HCT116 (cell line): ENCODE measurements at regions not wholly inside any gene's neighbourhood (a gene's known extent, or its start where the extent isn't known, plus 50 kb on each side); places are given as distances from the start of the nearest gene placed in this dataset.

Experiments used
- CEBPB ChIP-seq: IDR thresholded peaks from 2 replicates; pipeline ENCODE4 v1.6.1; 2012; ENCODE audit warnings: low read depth
- EZH2phosphoT487 ChIP-seq: fragments of 200-600 bp; IDR thresholded peaks from 2 replicates; pipeline ENCODE4 v1.6.1; 2018; ENCODE audit warnings: antibody characterized with exemption, borderline replicate concordance
- POLR2A ChIP-seq: IDR thresholded peaks from 2 replicates; pipeline ENCODE4 v1.7.0; 2011; ENCODE audit warnings: borderline replicate concordance; ENCODE audit not compliant: insufficient read depth, insufficient read length; ENCODE audit errors: extremely low read depth
- ZFX ChIP-seq: fragments of 450-650 bp; IDR thresholded peaks from 2 replicates; pipeline ENCODE4 v1.6.1; 2017
- ZNF274 ChIP-seq: fragments of 200-500 bp; sonication (Bioruptor generic); IDR thresholded peaks from 2 replicates; pipeline ENCODE4 v1.6.1; 2014; ENCODE audit warnings: mild to moderate bottlenecking, low read depth, low read length, inconsistent platforms
- TF ChIP-seq, protein P1 (sequence below), 3 experiments: fragments of 200-600 bp in 1 of 3; sonication (generic) in 1 of 3; IDR thresholded peaks in 2 of 3; conservative IDR thresholded peaks in 1 of 3; 2 replicates each; pipeline ENCODE4 v1.5.1; 2012 to 2017; ENCODE audit warnings: low read depth in 2 of 3, low read length in 2 of 3, antibody characterized with exemption in 1 of 3, borderline replicate concordance in 1 of 3, control low read depth in 1 of 3, mild to moderate bottlenecking in 1 of 3, mixed read lengths in 1 of 3, mixed run types in 1 of 3, moderate library complexity in 1 of 3; ENCODE audit not compliant: insufficient read depth in 1 of 3

DNA sequence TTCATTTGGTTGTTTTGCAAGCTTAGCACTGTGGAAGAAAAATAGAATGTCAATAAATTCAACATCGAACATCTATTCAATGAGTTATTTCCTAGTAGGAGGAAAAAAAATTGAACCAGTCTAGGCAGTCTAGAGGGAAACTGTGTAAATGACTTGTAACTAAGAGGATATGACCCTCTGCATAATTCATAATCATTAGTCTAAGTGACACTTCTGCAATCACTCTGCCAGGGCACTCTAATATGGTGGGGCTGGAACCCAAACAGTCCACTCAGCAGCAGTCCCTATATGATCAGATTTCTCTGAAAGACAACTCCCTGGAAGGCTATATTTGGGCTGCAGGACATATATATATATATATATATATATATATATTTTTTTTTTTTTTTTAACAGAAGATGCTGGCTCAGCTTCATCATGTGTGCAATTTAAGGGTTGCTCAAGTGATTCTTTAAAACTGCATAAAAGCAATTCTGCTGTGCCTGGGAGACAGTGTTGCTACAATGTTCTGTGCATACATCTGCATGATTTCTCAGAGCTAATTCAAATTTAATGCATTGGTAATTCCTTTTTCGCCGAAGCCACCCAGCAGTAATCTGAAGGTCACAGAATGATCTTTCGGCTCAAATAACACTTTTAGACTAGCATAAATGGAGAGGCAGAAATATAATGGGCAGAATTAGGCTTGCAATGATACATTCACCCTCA lies 482.1 kb upstream of the ZNF608 start:
- TF ChIP-seq ZNF274, result no peak
- TF ChIP-seq, protein P1, sequence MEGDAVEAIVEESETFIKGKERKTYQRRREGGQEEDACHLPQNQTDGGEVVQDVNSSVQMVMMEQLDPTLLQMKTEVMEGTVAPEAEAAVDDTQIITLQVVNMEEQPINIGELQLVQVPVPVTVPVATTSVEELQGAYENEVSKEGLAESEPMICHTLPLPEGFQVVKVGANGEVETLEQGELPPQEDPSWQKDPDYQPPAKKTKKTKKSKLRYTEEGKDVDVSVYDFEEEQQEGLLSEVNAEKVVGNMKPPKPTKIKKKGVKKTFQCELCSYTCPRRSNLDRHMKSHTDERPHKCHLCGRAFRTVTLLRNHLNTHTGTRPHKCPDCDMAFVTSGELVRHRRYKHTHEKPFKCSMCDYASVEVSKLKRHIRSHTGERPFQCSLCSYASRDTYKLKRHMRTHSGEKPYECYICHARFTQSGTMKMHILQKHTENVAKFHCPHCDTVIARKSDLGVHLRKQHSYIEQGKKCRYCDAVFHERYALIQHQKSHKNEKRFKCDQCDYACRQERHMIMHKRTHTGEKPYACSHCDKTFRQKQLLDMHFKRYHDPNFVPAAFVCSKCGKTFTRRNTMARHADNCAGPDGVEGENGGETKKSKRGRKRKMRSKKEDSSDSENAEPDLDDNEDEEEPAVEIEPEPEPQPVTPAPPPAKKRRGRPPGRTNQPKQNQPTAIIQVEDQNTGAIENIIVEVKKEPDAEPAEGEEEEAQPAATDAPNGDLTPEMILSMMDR (IDR thresholded peaks at IDR 0.05 in 2 of 3, conservative IDR thresholded peaks at IDR 0.05 in 1 of 3; ENCODE audit: borderline replicate concordance in 1 of 3, insufficient read depth in 1 of 3, low read depth in 2 of 3, low read length in 2 of 3), result no peak
- TF ChIP-seq EZH2phosphoT487, result no peak
- TF ChIP-seq CEBPB, result no peak
- TF ChIP-seq POLR2A, result no peak
- no peak for TF ChIP-seq ZFX
